ENCODE measurements at regions not wholly inside any gene's neighbourhood (a gene's known extent, or its start where the extent isn't known, plus 50 kb on each side); places are given as distances from the start of the nearest gene placed in this dataset.

DNA sequence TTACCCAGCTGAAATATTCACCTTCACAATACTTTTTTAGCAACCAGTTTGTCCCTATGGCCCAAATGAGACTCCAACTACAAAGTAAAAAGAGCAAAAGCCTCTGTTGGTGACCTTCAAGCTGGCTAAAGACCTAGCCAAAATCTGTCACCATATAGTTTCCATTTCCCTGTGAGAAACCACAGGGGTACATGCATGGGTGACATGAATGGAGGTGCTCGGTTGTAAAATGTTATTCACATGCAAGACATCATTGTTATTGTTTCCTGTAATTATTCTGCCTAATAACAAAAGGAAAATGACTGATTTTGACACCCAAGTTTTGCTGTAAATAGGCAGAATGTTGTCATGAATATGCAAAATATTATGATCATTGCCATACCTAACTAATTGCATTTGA lies 285.3 kb downstream of the ZNF608 start:
- no peak for TF ChIP-seq NR2F2 (IDR thresholded peaks at IDR 0.05; ENCODE audit: borderline replicate concordance, low read depth)
- no peak for TF ChIP-seq ZFX (CRISPR knock-in tag; IDR thresholded peaks at IDR 0.05; ENCODE audit: low read depth)
- no peak for TF ChIP-seq CEBPB (IDR thresholded peaks at IDR 0.05; ENCODE audit: borderline replicate concordance, low read depth, low read length)
- TF ChIP-seq, protein P1, sequence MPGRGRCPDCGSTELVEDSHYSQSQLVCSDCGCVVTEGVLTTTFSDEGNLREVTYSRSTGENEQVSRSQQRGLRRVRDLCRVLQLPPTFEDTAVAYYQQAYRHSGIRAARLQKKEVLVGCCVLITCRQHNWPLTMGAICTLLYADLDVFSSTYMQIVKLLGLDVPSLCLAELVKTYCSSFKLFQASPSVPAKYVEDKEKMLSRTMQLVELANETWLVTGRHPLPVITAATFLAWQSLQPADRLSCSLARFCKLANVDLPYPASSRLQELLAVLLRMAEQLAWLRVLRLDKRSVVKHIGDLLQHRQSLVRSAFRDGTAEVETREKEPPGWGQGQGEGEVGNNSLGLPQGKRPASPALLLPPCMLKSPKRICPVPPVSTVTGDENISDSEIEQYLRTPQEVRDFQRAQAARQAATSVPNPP (CRISPR knock-in tag; IDR thresholded peaks at IDR 0.05) = no peak
- TF ChIP-seq RBM39 (IDR thresholded peaks at IDR 0.05; ENCODE audit: low read depth, low read length, poor library complexity, severe bottlenecking) = no peak
- TF ChIP-seq ZNF17 (CRISPR knock-in tag; IDR thresholded peaks at IDR 0.05) = no peak
